Stimulated activated naive CD4-positive, alpha-beta T cell (primary cell): ENCODE measurements at regions not wholly inside any gene's neighbourhood (a gene's known extent, or its start where the extent isn't known, plus 50 kb on each side); places are given as distances from the start of the nearest gene placed in this dataset.
"Not testable (repeated sequence)": the region's sequence is repeated elsewhere in the genome, so short reads cannot be mapped to it uniquely, and the experiment has no call there.

Source experiments
- DNase-seq, 6 experiments: peaks; one replicate each; lab custom pipeline; 2025; lab: John Stamatoyannopoulos, UW

DNA sequence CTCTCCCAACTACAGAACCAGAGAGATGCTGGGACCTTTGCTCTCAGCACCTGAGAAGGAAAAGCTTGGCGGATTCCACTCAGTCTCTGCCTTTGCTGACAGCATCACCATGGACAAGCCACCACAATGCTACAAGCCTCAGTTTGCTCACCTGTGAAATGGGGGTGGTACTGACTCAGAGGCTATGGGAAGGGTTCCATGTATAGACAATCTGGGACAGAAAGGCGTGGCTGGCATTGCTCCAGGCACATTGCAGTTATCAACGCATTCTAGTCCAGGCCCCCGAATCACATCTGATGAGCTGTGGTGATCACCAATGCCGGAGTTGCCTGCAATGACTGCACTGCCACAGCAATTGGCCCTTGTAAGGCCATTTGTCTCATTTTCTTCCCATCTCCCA is 72.6 kb downstream of the ISX start:
- DNase-seq, result no peak

DNA sequence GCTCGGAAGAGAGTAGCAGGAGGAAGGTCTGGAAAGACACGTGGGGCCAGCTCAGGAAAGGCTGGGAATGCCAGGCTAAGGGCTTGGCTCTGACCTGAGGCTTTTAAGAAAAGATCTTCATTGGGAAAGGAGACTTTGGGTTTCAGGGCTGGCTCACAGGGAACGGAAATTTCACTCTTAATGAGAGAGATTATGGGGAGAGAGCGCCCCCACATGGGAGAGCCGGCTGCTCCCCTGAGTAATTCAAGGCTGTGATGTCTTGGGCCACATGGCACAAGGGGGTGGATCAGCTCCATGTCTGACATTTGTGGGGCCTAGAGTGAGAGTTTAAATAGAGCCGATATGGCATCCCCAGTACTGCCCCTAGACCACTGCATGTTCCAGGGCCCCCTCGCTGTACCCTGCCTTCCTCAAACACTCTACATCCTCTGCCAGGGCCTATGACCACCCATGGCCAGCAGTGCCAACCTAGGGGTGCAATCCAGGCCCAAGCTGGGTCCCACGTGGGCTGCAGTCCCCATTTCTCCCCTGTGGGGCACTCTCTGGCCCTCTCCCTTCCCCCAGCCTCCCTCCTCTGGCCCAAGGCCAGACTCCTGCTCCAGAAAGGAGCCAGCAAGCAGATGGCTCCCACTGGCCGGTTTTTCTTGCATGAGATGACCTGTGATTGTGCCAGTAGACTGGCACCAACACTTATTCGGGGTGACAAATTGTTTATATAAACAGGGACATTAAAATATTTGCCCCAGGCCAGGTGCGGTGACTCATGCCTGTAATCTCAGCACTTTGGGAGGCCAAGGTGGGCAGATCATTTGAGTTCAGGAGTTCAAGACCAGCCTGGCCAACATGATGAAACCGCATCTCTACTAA is 75.2 kb downstream of the ISX start:
- DNase-seq, result no peak

DNA sequence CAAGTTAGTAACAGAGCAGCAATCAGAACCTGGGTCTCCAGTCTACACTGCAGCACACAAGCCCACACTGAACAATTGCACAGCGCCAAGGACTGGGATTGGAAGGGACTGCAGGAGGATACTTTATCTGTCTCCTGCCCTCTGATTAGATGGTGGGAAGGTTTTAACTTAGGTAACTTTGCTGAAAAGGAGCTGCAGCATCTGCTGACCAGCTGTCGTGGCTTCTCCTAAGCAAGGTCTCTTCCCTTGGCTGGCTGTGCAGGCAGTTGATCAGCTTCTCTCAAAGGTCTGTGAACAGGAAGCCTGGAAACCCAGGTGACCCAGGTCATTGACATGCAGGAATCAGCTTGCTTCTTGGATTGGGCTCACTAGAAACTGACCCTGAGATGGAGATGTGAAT is 82.4 kb downstream of the ISX start:
- DNase-seq, result no peak

DNA sequence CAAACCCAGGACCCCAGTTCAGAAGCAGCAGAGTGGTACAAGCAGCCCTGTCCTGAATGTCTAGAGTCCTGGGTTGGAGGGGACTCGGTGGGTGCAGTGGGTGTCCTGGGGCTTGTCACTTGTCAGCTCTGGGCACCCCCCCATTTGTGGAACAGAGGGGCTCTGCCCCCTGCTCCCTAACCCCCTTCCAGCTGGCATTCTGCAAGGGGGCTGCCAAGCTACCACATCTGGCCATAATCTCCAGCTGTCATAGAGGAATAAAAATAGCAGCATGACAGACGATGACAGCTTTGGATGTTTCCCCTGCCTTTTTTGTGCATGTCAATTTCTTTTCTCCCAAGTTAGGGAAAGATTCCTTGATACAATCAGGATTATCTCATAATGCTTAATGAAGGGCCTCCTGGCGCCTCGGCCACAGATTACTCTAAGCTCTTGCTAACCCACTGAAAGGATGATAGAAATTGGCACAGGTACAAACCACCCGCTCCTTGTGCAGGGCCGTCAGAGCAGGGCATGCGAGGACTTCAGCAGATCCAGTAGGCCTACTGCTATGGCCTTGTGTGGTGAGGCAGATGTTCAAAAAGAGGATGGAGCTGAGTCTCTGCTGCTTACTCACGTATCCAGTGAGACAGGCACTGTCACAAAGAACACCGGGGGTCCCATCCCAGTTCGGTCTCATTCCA is 83.0 kb downstream of the ISX start:
- no peak for DNase-seq

DNA sequence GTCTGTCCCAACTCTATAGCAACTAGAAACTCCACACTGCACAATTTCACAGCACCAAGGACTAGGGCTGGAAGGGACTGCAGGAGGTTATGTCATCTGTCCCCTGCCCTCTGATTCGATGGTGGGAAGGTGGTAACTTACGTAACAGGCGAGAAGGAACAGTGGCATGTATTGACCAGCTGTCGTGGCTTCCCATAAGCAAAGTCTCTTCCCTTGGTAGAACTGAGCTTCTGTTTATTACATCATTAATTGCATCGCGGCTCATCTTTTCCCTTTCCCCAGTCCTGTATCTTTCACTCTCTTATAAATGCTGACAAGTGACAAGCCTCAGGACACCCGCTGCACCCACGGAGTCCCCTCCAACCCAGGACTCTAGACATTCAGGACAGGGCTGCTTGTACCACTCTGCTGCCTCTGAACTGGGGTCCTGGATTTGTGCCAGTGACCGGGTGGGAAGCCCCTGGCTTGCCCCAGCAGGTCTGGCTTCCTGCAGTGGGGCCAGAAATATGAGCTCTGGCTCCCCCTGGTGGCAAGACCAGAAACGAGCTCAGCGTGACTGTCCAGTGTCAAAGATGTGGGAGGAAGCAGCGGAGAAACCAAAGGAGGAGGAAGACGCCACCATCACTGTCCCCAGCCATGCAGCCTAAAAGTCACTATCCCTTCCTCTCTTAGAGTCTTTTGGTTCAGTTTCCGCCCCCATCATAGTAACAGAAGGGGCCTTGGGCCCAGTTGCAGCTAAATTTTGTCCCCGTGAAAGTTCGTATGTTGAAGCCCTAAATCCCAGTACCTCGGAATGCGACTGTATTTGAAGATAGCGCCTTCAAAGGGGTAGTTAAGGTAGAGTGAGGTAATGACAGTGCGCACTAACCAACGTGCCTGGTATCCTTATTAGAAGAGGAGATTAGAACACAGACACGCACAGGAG is 84.5 kb downstream of the ISX start:
- DNase-seq, result peak in 5 of 6 experiments; percentile 3 to 37 (median 20)

DNA sequence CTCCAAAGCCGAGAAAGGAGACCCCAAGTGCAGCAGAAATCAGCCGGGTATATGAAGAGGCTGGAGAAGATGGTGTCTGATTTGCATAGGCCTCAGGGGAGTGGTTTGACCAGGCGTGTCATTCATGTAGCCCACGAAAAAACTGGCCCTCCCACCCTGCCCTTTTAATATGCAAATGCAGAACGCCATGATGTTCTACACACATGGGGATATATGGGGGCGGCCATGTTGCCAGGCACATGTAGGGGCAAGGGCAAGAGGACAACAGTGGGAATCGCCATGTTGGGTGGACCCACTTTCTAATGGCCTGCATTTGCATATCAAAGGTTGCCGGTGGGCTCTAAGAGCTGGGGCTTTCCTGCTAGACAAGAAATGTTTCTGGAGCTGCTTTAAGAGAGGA is 86.4 kb downstream of the ISX start:
- DNase-seq, result no peak

DNA sequence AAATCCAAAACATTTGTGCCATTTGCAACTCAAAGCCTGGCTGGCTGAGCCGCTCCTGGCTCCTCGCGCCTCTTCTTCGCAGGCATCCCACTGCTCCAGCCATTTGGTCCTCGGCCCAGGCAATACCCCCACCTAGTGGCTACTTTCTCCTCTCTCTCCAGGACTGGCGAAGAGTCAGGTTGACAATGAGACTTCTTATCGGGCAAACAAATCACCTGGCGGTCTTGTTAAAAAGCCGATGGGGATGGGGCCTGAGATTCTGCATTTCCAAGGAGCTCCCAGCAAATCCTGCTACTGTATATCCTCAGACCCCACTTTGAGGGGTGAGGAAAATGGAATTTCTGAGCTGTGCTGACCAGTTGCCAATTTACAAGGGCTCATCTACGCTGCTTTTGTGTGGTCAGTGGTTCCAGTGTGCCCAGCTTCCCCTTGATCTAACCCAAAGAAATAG is 89.0 kb downstream of the ISX start:
- DNase-seq, result no peak

DNA sequence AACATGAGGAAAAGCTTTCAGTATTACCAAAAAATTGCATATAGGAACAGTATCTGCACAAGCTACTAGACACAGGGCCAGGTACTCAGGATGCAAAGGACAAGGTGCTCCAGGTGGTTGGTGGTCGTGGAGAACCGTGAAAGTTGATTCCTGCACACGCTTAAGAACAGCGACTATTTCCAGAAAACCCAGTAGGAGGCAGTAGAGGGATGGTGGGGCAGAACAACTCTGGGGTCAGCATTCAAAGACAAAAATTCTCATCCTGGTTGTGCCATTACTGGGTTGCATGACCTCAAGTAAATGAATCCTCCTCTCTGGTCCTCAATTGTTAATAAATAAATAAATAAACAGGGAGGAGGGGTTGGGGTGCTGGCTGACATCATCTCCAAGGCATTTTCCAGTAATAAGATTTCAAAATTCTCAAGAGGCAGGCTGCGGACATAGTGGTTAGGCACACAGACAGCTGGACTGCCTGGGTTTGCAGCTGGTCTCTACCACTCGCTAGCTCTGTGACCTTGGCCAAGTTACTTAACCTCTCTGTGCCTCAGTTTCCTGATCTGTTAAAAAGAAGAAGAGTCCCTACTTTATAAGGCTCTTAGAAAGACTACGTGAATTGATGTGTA is 89.6 kb downstream of the ISX start:
- DNase-seq, result no peak

DNA sequence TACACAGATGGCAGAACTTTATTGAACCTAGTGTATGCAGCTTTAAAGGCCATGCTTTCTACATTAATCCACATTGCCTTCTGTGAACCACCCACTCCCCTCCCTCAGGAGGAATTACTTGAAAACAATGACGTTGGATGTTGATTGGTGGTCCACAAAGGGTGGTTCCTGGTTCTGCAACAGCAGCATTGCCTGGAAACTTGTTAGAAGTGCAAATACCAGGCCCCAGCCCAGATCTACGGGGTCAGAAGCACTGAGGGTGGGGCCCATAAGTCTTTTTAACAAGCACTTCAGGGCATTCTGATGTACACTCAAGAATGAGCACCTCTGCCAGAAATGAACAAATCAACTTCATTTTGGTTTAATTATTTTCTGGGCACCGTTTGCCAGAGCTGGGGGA is 91.0 kb downstream of the ISX start:
- DNase-seq, result no peak

DNA sequence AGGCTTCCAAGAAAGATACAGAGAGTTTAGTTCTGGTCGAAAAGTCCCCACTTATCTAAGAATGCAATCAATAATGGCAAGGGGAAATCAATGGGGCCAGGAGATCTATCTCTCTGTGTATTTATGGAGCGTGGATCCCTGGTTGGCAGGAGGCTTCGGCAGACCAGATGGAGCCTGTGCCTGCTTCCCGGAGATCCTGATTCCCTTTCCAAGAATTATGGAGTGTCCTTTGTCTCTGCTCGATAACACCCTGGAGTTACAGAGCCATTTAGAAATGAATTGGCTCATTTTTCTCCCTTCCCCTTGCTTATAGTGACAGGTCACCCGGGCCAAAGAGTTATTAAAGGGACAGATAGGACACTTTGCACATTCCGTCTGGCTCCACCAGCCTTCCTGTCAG is 92.4 kb downstream of the ISX start:
- no peak for DNase-seq

DNA sequence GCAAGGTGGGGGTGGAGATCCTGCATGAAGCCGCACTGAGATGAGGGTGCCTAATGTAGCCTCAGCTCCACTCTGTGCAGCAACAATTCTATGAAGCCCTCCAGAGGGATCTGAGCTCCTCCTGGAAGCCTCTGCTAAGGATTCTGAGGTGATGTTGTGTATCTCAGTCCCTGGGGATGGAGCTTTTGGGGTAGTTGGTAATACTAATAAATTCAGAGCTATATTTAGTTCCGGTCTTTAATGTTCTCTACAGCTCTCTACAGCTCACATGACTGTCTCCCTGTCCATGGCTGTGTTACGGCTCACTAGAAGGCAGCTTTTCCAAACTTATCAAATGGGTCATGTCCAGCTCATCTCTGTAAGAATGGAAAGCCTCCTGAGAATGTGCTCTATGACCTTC is 93.4 kb downstream of the ISX start:
- DNase-seq, result no peak

DNA sequence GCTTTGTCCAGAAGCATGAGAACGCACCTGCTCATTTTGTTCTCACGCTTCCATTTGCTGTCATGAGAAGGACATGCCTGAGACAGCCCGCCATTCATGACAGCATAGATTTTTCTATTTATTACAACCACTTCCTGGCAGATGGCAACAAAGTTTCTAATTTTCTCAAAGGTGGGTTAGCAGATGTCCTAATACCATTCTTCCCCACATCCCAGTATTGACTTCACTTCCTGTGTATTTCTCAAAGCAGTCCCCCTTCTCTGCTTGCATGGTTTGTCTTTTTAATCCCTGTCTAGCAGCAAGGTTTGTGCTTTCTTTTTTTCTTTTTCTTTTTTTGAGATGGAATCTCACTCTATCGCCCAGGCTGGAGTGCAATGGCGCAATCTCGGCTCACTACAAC is 94.3 kb downstream of the ISX start:
- DNase-seq, result no peak

DNA sequence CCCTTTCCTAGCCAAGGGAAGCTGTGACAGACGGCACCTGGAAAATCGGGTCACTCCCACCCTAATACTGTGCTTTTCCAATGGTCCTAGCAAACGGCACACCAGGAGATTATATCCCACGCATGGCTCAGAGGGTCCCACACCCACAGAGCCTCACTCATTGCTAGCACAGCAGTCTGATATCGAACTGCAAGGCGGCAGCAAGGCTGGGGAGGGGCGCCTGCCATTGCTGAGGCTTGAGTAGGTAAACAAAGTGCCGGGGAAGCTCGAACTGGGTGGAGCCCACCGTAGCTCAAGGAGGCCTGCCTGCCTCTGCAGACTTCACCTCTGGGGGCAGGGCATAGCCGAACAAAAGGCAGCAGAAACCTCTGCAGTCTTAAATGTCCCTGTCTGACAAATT is 91.4 kb upstream of the HMGXB4 start:
- not testable (repeated sequence) for DNase-seq

DNA sequence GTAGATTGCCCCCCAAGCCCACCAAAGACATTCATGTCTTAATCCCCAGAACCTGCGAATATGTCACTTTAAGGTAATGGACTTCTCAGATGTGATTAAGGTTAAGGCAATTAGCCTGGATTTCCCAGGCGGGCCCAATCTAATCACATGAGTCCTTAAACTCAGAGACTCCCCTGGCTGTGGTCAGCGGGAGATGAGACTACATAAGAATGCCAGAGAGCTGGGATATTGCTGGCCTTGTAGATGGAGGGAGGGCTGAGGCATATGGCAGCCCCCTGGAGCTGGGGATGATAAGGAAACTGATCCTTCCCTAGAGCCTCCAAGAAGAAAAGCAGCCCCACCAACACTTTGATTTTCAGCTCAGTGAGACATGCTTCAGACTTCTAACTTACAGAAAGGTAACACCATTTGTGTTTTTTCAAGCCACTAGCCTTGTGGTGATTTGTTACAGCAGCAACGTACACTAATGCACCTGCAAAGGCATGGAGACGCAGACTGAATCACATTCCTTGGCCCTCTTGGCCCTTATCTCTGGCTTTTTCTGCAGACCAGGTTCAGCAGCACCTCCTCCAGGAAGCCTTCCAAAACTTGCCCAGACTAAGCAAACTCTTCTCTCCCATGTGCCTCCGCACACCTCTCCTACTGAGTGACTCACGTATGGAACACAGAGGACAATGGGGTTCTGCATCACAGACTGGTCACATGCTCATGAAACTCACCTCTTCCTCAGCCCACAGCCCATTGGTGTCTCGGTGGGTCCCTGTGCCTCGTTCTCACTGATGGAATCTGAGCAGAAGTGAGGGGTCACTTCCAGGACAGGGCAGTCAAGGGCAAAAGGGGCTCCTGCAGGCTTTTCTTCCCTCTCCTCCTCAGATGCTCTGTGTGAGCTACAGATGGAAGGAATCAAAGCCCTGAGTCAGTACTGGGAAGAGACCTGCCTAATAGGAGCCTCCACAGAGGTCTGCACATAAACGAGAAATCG is 86.3 kb upstream of the HMGXB4 start:
- DNase-seq, result no peak

DNA sequence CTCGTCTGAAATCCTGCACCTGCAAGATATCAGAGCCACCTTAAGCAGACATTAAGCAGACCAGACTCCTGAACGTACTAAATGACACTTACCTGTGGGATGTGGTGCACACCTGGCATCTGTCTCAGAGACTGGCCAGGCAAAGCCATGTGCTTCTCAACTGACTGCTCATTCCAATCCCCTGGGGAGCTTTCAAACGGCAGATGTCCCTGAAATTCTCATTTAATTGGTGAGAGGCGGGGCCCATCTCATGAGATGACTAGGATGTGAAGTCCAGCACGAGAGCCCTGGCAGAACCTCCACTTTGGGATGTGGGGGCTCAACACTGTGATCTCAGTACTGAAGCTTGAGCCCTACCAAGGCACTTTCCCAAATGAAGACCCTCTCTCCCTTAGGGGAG is 84.9 kb upstream of the HMGXB4 start:
- DNase-seq, result no peak

DNA sequence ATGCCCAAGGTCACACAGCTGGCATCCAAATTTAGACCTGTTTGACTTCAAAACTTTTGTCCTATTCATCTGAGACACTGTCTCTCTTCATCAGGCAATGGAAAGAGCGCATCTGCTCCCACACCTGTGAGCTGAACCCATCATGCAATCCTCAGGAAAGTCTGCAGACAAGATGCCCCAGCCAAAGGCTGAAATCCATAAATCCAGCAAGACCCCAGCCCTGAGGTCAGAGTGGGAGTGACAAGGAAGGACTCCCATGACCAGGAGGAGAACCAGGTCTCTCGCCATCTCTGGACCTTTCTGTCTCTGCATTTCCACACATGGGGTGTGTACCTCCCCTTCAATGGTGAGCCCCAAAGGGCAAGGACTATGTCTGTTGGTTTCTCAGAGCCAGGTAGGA is 83.6 kb upstream of the HMGXB4 start:
- DNase-seq, result no peak

DNA sequence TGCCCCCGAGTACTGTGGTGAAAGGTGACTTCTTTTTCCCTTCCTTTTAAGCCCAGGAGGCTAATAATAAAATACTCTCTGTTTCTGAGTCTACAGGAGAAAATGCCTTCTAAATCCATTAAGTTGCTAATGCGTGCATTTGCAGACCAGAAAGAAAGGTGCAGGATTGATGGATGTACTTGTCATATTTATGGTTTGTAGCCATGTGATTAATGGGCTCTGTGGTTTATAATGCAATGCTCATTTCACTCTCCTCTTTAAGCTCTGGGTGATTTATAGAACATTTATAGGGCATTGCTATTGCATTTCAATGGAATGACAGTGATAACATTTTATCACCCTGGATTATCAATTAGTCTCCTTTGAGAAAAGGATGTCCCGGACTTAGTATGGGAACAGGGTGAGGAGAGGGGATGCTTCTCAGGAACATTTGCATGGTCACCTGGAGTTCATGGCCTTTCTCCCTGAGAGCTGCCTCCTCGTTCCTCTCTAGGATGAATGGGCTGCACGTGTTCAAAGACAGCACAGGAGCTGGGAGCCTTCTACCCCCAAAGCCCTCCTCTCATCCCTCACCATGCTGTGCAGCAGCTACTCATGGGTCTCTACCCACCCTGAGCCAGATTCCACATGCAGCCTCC is 82.8 kb upstream of the HMGXB4 start:
- no peak for DNase-seq

DNA sequence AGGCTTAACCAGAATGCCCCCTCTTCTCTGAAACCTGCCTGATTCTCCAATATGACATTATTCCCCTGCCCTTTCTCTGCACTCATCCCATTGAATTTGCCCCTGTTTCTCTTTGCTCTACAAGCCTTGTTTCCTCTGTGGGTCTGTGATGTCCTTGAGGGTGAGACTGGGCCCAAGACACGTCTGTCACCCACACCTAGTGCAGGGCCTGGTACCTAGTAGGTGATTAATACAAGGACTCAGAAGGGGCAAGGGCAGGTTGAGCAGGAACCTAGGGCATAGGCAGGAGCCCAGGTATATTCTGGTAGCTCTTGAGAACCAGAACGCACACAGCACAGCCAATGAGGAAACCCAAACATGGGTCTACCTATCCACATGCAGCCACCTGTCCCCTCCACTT is 81.9 kb upstream of the HMGXB4 start:
- no peak for DNase-seq

DNA sequence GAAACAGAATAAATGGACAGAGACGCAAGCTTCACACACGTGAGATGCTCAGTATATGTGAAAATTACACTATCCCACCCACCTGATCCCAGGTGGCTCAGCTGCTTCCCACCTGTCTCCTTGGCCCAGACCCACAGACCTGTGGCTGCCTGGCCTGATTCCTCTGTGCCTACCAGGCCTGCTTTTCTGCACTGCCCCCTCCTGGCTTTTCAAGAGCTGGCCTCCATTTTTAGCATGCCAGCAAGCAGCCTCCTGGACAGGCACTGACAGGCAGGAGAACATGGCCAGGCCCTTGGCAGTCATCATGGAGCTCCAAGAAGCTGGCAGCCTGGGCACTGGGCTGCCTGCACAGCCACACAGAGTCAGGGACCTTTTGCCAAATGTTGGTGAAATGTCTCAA is 79.5 kb upstream of the HMGXB4 start:
- no peak for DNase-seq

DNA sequence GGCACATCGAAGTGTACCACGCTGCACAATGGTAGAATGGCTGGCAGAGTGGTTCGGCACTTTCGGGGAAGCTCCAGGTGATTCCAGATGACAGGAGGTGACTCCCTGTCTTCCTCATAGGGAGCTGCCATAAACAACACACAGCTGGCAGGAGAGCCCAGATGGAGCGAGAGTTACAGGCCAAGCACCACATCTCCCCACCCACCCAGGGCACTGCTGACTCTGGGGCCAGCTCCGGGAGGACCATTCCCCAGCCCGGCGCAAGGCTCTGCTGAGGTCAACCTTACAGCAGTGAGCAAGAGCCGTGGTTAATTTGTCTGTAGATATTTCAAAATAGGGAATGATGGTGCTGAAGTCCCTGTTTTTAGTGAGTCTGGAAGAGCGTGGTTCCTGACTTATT is 78.8 kb upstream of the HMGXB4 start:
- no peak for DNase-seq
